ENCODE measurements at regions not wholly inside any gene's neighbourhood (a gene's known extent, or its start where the extent isn't known, plus 50 kb on each side); places are given as distances from the start of the nearest gene placed in this dataset.

- no peak for TF ChIP-seq CTCF (conservative IDR thresholded peaks at IDR 0.05 in 1 of 2, IDR thresholded peaks at IDR 0.05 in 1 of 2; ENCODE audit: low read depth in 1 of 2, low read length in 2 of 2)
- Histone ChIP-seq H3K27me3 (ENCODE audit: control insufficient read depth, insufficient read depth, low read length) (no peaks in the 10 kb centered on the region), H3K4me2 (ENCODE audit: extremely low read depth, insufficient read depth, low read length) (no peak overlapping the region), H3K36me3 (ENCODE audit: control insufficient read depth, insufficient read depth, low read length) (no peaks in the 10 kb centered on the region), H3K9ac (ENCODE audit: insufficient read depth, low read length) (no peak overlapping the region), H4K20me1 (ENCODE audit: control insufficient read depth, extremely low read depth, insufficient read depth, low read length) (no peaks in the 10 kb centered on the region), H3K4me3 (replicated peaks in 1 of 4; ENCODE audit: control extremely low read depth in 1 of 4, insufficient read depth in 1 of 4, low read depth in 3 of 4, low read length in 4 of 4) (no peak overlapping the region), H3K27ac (ENCODE audit: insufficient read depth, low read length) (no peak overlapping the region), H3K4me1 (ENCODE audit: control insufficient read depth, extremely low read depth, insufficient read depth, low read length) (no peaks in the 10 kb centered on the region), H3K9me3 (ENCODE audit: control insufficient read depth, insufficient read depth, low read depth, low read length) (no peaks in the 10 kb centered on the region), H2AFZ (ENCODE audit: low read length) (no peak overlapping the region), H3K79me2 (ENCODE audit: control insufficient read depth, insufficient read depth, low read length) (no peaks in the 10 kb centered on the region)
- no peak for DNase-seq (ENCODE audit: low read depth in 2 of 2)
These were observed 59.9 kb upstream of the DUSP5 start for GRCh38 chr10:110437761-110438341.

- Histone ChIP-seq H3K9ac (ENCODE audit: insufficient read depth, low read length) (no peak overlapping the region), H3K27ac (ENCODE audit: insufficient read depth, low read length) (no peak overlapping the region), H3K27me3 (ENCODE audit: control insufficient read depth, insufficient read depth, low read length) (no peaks in the 10 kb centered on the region), H3K9me3 (ENCODE audit: control insufficient read depth, insufficient read depth, low read depth, low read length) (no peaks in the 10 kb centered on the region), H3K36me3 (ENCODE audit: control insufficient read depth, insufficient read depth, low read length) (no peaks in the 10 kb centered on the region), H3K4me2 (ENCODE audit: extremely low read depth, insufficient read depth, low read length) (no peak overlapping the region), H3K4me3 (replicated peaks in 1 of 4; ENCODE audit: control extremely low read depth in 1 of 4, insufficient read depth in 1 of 4, low read depth in 3 of 4, low read length in 4 of 4) (no peak overlapping the region), H4K20me1 (ENCODE audit: control insufficient read depth, extremely low read depth, insufficient read depth, low read length) (no peaks in the 10 kb centered on the region), H2AFZ (ENCODE audit: low read length) (no peak overlapping the region), H3K4me1 (ENCODE audit: control insufficient read depth, extremely low read depth, insufficient read depth, low read length) (peaks cover 8% of the 10 kb centered on the region), H3K79me2 (ENCODE audit: control insufficient read depth, insufficient read depth, low read length) (no peaks in the 10 kb centered on the region)
- DNase-seq (ENCODE audit: low read depth in 2 of 2): no peak
- TF ChIP-seq CTCF (conservative IDR thresholded peaks at IDR 0.05 in 1 of 2, IDR thresholded peaks at IDR 0.05 in 1 of 2; ENCODE audit: low read depth in 1 of 2, low read length in 2 of 2) (no peak), EZH2 (IDR thresholded peaks at IDR 0.05; ENCODE audit: low read length, missing control alignments) (no peak)
These were observed 55.0 kb upstream of the DUSP5 start for GRCh38 chr10:110442746-110443145.

- Histone ChIP-seq H3K4me1 (ENCODE audit: control insufficient read depth, extremely low read depth, insufficient read depth, low read length) (peaks cover 10% of the 10 kb centered on the region), H3K36me3 (ENCODE audit: control insufficient read depth, insufficient read depth, low read length) (no peaks in the 10 kb centered on the region), H3K4me2 (ENCODE audit: extremely low read depth, insufficient read depth, low read length) (no peak overlapping the region), H3K9me3 (ENCODE audit: control insufficient read depth, insufficient read depth, low read depth, low read length) (no peaks in the 10 kb centered on the region), H3K27me3 (ENCODE audit: control insufficient read depth, insufficient read depth, low read length) (no peaks in the 10 kb centered on the region), H2AFZ (ENCODE audit: low read length) (no peak overlapping the region), H3K4me3 (replicated peaks in 1 of 4; ENCODE audit: control extremely low read depth in 1 of 4, insufficient read depth in 1 of 4, low read depth in 3 of 4, low read length in 4 of 4) (no peak overlapping the region), H3K79me2 (ENCODE audit: control insufficient read depth, insufficient read depth, low read length) (no peaks in the 10 kb centered on the region), H4K20me1 (ENCODE audit: control insufficient read depth, extremely low read depth, insufficient read depth, low read length) (no peaks in the 10 kb centered on the region), H3K9ac (ENCODE audit: insufficient read depth, low read length) (no peak overlapping the region), H3K27ac (ENCODE audit: insufficient read depth, low read length) (no peak overlapping the region)
- no peak for TF ChIP-seq CTCF (conservative IDR thresholded peaks at IDR 0.05 in 1 of 2, IDR thresholded peaks at IDR 0.05 in 1 of 2; ENCODE audit: low read depth in 1 of 2, low read length in 2 of 2)
- TF ChIP-seq EZH2 (IDR thresholded peaks at IDR 0.05; ENCODE audit: low read length, missing control alignments): no peak
- no peak for DNase-seq (ENCODE audit: low read depth in 2 of 2)
These were observed 54.3 kb upstream of the DUSP5 start for GRCh38 chr10:110443239-110444003.

Data from fibroblast of lung (primary cell).